ENCODE measurements at regions not wholly inside any gene's neighbourhood (a gene's known extent, or its start where the extent isn't known, plus 50 kb on each side); places are given as distances from the start of the nearest gene placed in this dataset.

GRCh38 chr3:150061288-150062024 is 90.8 kb upstream of the PFN2 start:
- Histone ChIP-seq H3K36me3 (ENCODE audit: control insufficient read depth, insufficient read depth, low read length) (no peaks in the 10 kb centered on the region), H3K27me3 (ENCODE audit: control insufficient read depth, insufficient read depth, low read length) (no peaks in the 10 kb centered on the region), H3K27ac (ENCODE audit: low read depth, low read length) (no peak overlapping the region), H3K4me3 (ENCODE audit: low read depth, low read length) (no peak overlapping the region), H3K9ac (ENCODE audit: low read length) (no peak overlapping the region), H3K9me3 (ENCODE audit: control insufficient read depth, insufficient read depth, low read depth, low read length) (no peaks in the 10 kb centered on the region), H3K4me1 (ENCODE audit: control insufficient read depth, insufficient read depth, low read length) (peaks cover 5% of the 10 kb centered on the region; the same call in 1 of the 2 replicates)

GRCh38 chr3:150059729-150060128 is 89.0 kb upstream of the PFN2 start:
- H3K27me3 ChIP-seq (ENCODE audit: control insufficient read depth, insufficient read depth, low read length) = no peaks in the 10 kb centered on the region
- no peaks in the 10 kb centered on the region for H3K9me3 ChIP-seq (ENCODE audit: control insufficient read depth, insufficient read depth, low read depth, low read length)
- H3K9ac ChIP-seq (ENCODE audit: low read length) = no peak overlapping the region
- no peak overlapping the region for H3K27ac ChIP-seq (ENCODE audit: low read depth, low read length)
- no peak overlapping the region for H3K4me3 ChIP-seq (ENCODE audit: low read depth, low read length)
- H3K36me3 ChIP-seq (ENCODE audit: control insufficient read depth, insufficient read depth, low read length) = no peaks in the 10 kb centered on the region
- H3K4me1 ChIP-seq (ENCODE audit: control insufficient read depth, insufficient read depth, low read length) = peaks cover 5% of the 10 kb centered on the region; the same call in 1 of the 2 replicates

- no peaks in the 10 kb centered on the region for H3K27me3 ChIP-seq (ENCODE audit: control insufficient read depth, insufficient read depth, low read length)
- H3K9ac ChIP-seq (ENCODE audit: low read length) = no peak overlapping the region
- no peaks in the 10 kb centered on the region for H3K36me3 ChIP-seq (ENCODE audit: control insufficient read depth, insufficient read depth, low read length)
- H3K4me1 ChIP-seq (ENCODE audit: control insufficient read depth, insufficient read depth, low read length) = peaks cover 5% of the 10 kb centered on the region; the same call in 1 of the 2 replicates
- H3K4me3 ChIP-seq (ENCODE audit: low read depth, low read length) = no peak overlapping the region
- H3K9me3 ChIP-seq (ENCODE audit: control insufficient read depth, insufficient read depth, low read depth, low read length) = no peaks in the 10 kb centered on the region
- no peak overlapping the region for H3K27ac ChIP-seq (ENCODE audit: low read depth, low read length)
Measured at GRCh38 chr3:150059241-150059640, 88.5 kb upstream of the PFN2 start.

GRCh38 chr3:150057227-150057626 is 86.5 kb upstream of the PFN2 start:
- Histone ChIP-seq H3K36me3 (ENCODE audit: control insufficient read depth, insufficient read depth, low read length) (no peaks in the 10 kb centered on the region), H3K9ac (ENCODE audit: low read length) (no peak overlapping the region), H3K4me3 (ENCODE audit: low read depth, low read length) (no peak overlapping the region), H3K27ac (ENCODE audit: low read depth, low read length) (no peak overlapping the region), H3K27me3 (ENCODE audit: control insufficient read depth, insufficient read depth, low read length) (no peaks in the 10 kb centered on the region), H3K9me3 (ENCODE audit: control insufficient read depth, insufficient read depth, low read depth, low read length) (no peaks in the 10 kb centered on the region), H3K4me1 (ENCODE audit: control insufficient read depth, insufficient read depth, low read length) (peaks cover 5% of the 10 kb centered on the region; the same call in 1 of the 2 replicates)

GRCh38 chr3:150055332-150055731 is 84.6 kb upstream of the PFN2 start:
- Histone ChIP-seq H3K4me1 (ENCODE audit: control insufficient read depth, insufficient read depth, low read length) (peaks cover 5% of the 10 kb centered on the region; the same call in 1 of the 2 replicates), H3K4me3 (ENCODE audit: low read depth, low read length) (no peak overlapping the region), H3K27ac (ENCODE audit: low read depth, low read length) (no peak overlapping the region), H3K36me3 (ENCODE audit: control insufficient read depth, insufficient read depth, low read length) (no peaks in the 10 kb centered on the region), H3K27me3 (ENCODE audit: control insufficient read depth, insufficient read depth, low read length) (no peaks in the 10 kb centered on the region), H3K9ac (ENCODE audit: low read length) (no peak overlapping the region), H3K9me3 (ENCODE audit: control insufficient read depth, insufficient read depth, low read depth, low read length) (no peaks in the 10 kb centered on the region)

- no peak overlapping the region for H3K9ac ChIP-seq (ENCODE audit: low read length)
- no peaks in the 10 kb centered on the region for H3K9me3 ChIP-seq (ENCODE audit: control insufficient read depth, insufficient read depth, low read depth, low read length)
- peaks cover 2% of the 10 kb centered on the region; the same call in 1 of the 2 replicates for H3K4me1 ChIP-seq (ENCODE audit: control insufficient read depth, insufficient read depth, low read length)
- no peak overlapping the region for H3K27ac ChIP-seq (ENCODE audit: low read depth, low read length)
- no peaks in the 10 kb centered on the region for H3K36me3 ChIP-seq (ENCODE audit: control insufficient read depth, insufficient read depth, low read length)
- no peak overlapping the region for H3K4me3 ChIP-seq (ENCODE audit: low read depth, low read length)
- no peaks in the 10 kb centered on the region for H3K27me3 ChIP-seq (ENCODE audit: control insufficient read depth, insufficient read depth, low read length)
Measured at GRCh38 chr3:150054635-150055034, 83.9 kb upstream of the PFN2 start.

GRCh38 chr3:150050510-150050909 is 79.8 kb upstream of the PFN2 start:
- Histone ChIP-seq H3K4me1 (ENCODE audit: control insufficient read depth, insufficient read depth, low read length) (no peaks in the 10 kb centered on the region), H3K9ac (ENCODE audit: low read length) (no peak overlapping the region), H3K27me3 (ENCODE audit: control insufficient read depth, insufficient read depth, low read length) (no peaks in the 10 kb centered on the region), H3K36me3 (ENCODE audit: control insufficient read depth, insufficient read depth, low read length) (no peaks in the 10 kb centered on the region), H3K9me3 (ENCODE audit: control insufficient read depth, insufficient read depth, low read depth, low read length) (no peaks in the 10 kb centered on the region), H3K4me3 (ENCODE audit: low read depth, low read length) (no peak overlapping the region), H3K27ac (ENCODE audit: low read depth, low read length) (no peak overlapping the region)

- Histone ChIP-seq H3K9ac (ENCODE audit: low read length) (no peak overlapping the region), H3K9me3 (ENCODE audit: control insufficient read depth, insufficient read depth, low read depth, low read length) (no peaks in the 10 kb centered on the region; the same call in 1 of the 2 replicates), H3K4me3 (ENCODE audit: low read depth, low read length) (no peak overlapping the region), H3K36me3 (ENCODE audit: control insufficient read depth, insufficient read depth, low read length) (no peaks in the 10 kb centered on the region), H3K27ac (ENCODE audit: low read depth, low read length) (no peak overlapping the region), H3K27me3 (ENCODE audit: control insufficient read depth, insufficient read depth, low read length) (no peaks in the 10 kb centered on the region), H3K4me1 (ENCODE audit: control insufficient read depth, insufficient read depth, low read length) (no peaks in the 10 kb centered on the region)
Measured at GRCh38 chr3:150049317-150049716, 78.6 kb upstream of the PFN2 start.

GRCh38 chr3:150041877-150042276 is 71.2 kb upstream of the PFN2 start:
- H3K4me1 ChIP-seq (ENCODE audit: control insufficient read depth, insufficient read depth, low read length) = peaks cover 7% of the 10 kb centered on the region; the same call in 1 of the 2 replicates

GRCh38 chr3:150040097-150040496 is 69.4 kb upstream of the PFN2 start:
- Histone ChIP-seq H3K27me3 (ENCODE audit: control insufficient read depth, insufficient read depth, low read length) (peaks cover 6% of the 10 kb centered on the region; the same call in 1 of the 2 replicates), H3K36me3 (ENCODE audit: control insufficient read depth, insufficient read depth, low read length) (no peaks in the 10 kb centered on the region), H3K4me3 (ENCODE audit: low read depth, low read length) (no peak overlapping the region)

More at GRCh38 chr3:150041877-150042276, 71.2 kb upstream of the PFN2 start:
- no peaks in the 10 kb centered on the region for H3K36me3 ChIP-seq (ENCODE audit: control insufficient read depth, insufficient read depth, low read length)
- no peaks in the 10 kb centered on the region for H3K27me3 ChIP-seq (ENCODE audit: control insufficient read depth, insufficient read depth, low read length)
- H3K27ac ChIP-seq (ENCODE audit: low read depth, low read length) = no peak overlapping the region
- H3K4me3 ChIP-seq (ENCODE audit: low read depth, low read length) = no peak overlapping the region
- no peaks in the 10 kb centered on the region; the same call in 1 of the 2 replicates for H3K9me3 ChIP-seq (ENCODE audit: control insufficient read depth, insufficient read depth, low read depth, low read length)
- no peak overlapping the region for H3K9ac ChIP-seq (ENCODE audit: low read length)

GRCh38 chr3:150038830-150039229 is 68.1 kb upstream of the PFN2 start:
- Histone ChIP-seq H3K9ac (ENCODE audit: low read length) (no peak overlapping the region), H3K4me1 (ENCODE audit: control insufficient read depth, insufficient read depth, low read length) (peaks cover 37% of the 10 kb centered on the region), H3K27ac (ENCODE audit: low read depth, low read length) (no peak overlapping the region), H3K4me3 (ENCODE audit: low read depth, low read length) (no peak overlapping the region), H3K27me3 (ENCODE audit: control insufficient read depth, insufficient read depth, low read length) (peaks cover 6% of the 10 kb centered on the region; the same call in 1 of the 2 replicates), H3K36me3 (ENCODE audit: control insufficient read depth, insufficient read depth, low read length) (no peaks in the 10 kb centered on the region), H3K9me3 (ENCODE audit: control insufficient read depth, insufficient read depth, low read depth, low read length) (no peaks in the 10 kb centered on the region)

More at GRCh38 chr3:150040097-150040496, 69.4 kb upstream of the PFN2 start:
- H3K9me3 ChIP-seq (ENCODE audit: control insufficient read depth, insufficient read depth, low read depth, low read length) = no peaks in the 10 kb centered on the region; the same call in 1 of the 2 replicates
- H3K4me1 ChIP-seq (ENCODE audit: control insufficient read depth, insufficient read depth, low read length) = peaks cover 25% of the 10 kb centered on the region
- no peak overlapping the region for H3K27ac ChIP-seq (ENCODE audit: low read depth, low read length)
- H3K9ac ChIP-seq (ENCODE audit: low read length) = no peak overlapping the region
